ENCODE measurements at regions not wholly inside any gene's neighbourhood (a gene's known extent, or its start where the extent isn't known, plus 50 kb on each side); places are given as distances from the start of the nearest gene placed in this dataset.

DNA sequence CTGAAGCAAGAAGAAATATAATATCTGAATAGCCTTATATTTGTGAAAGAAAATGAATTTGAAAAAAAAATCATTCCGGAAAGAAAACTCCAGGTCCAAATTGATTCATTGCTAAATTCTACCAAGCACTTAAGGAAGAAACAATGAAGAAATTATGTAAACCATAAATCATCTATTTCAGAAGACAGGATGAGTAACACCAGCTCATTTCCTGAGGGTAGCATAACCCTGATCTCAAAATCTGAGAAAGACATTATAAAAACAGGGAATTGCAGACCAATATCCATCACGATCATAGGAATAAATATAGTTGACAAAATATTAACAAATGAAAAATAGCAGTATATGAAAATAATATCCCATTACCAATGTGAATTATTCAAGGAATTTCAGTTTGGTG, 70.1 kb upstream of the RAB18 start:
- no peak for TF ChIP-seq YY1 (IDR thresholded peaks at IDR 0.05; ENCODE audit: low read depth)
- TF ChIP-seq RAD21 (IDR thresholded peaks at IDR 0.05; ENCODE audit: low read depth) = no peak
- TF ChIP-seq TCF12 (IDR thresholded peaks at IDR 0.05; ENCODE audit: low read depth) = no peak

DNA sequence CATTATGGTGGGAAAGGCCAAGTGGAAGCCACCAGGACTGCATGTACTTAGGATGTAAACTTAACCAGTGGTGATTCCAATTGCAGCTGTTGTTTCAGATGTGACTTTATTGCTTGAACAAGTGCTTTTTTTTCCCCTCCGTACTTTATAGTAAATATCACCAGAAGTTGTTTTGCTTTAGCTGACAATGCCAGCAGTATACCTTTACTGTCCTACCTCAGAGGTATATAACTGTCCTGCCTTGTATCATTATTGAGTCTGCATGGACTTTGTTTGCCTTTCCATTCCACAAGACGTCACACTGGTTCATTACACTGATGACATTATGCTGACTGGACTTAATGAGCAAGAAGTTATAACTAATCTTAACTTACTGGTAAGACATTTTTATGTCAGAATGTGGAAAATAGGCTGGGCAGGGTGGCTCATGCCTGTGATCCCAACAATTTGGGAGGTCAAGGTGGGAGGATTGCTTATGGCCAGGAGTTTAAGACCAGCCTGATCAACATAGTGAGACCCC, 77.1 kb upstream of the RAB18 start:
- TF ChIP-seq, protein P1, sequence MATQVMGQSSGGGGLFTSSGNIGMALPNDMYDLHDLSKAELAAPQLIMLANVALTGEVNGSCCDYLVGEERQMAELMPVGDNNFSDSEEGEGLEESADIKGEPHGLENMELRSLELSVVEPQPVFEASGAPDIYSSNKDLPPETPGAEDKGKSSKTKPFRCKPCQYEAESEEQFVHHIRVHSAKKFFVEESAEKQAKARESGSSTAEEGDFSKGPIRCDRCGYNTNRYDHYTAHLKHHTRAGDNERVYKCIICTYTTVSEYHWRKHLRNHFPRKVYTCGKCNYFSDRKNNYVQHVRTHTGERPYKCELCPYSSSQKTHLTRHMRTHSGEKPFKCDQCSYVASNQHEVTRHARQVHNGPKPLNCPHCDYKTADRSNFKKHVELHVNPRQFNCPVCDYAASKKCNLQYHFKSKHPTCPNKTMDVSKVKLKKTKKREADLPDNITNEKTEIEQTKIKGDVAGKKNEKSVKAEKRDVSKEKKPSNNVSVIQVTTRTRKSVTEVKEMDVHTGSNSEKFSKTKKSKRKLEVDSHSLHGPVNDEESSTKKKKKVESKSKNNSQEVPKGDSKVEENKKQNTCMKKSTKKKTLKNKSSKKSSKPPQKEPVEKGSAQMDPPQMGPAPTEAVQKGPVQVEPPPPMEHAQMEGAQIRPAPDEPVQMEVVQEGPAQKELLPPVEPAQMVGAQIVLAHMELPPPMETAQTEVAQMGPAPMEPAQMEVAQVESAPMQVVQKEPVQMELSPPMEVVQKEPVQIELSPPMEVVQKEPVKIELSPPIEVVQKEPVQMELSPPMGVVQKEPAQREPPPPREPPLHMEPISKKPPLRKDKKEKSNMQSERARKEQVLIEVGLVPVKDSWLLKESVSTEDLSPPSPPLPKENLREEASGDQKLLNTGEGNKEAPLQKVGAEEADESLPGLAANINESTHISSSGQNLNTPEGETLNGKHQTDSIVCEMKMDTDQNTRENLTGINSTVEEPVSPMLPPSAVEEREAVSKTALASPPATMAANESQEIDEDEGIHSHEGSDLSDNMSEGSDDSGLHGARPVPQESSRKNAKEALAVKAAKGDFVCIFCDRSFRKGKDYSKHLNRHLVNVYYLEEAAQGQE (IDR thresholded peaks at IDR 0.05; ENCODE audit: low read depth) = no peak
- no peak for TF ChIP-seq CEBPB (IDR thresholded peaks at IDR 0.05)
- TF ChIP-seq EP300 (IDR thresholded peaks at IDR 0.05; ENCODE audit: borderline replicate concordance) = no peak

DNA sequence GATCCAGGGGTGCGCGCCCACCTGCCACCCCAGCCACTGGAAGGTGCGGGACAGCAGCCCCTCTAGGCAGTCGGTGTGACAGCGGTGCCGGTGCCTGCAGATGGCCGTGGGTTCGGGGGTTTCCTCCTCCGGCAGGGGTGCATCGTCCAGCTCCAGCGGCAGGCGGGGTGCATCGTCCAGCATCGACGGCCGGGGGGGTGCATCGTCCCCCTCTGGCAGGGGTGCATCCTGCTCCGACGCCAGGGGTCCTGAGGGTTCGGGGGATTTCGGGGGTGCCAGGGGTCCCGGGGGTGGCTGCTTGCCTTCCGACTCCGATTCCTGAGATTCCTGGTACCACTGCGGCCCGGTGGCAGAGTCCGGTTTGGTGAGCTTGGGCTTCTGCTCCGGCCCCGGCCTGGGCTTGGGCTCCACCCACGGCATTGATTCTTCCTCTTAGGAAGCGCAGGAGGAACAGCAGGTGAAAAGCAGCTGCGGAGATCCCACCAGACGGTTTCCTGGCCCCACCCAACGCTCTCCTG, 90.2 kb upstream of the RAB18 start:
- TF ChIP-seq, protein P2, sequence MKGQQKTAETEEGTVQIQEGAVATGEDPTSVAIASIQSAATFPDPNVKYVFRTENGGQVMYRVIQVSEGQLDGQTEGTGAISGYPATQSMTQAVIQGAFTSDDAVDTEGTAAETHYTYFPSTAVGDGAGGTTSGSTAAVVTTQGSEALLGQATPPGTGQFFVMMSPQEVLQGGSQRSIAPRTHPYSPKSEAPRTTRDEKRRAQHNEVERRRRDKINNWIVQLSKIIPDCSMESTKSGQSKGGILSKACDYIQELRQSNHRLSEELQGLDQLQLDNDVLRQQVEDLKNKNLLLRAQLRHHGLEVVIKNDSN (IDR thresholded peaks at IDR 0.05) = no peak
- TF ChIP-seq TCF12 (IDR thresholded peaks at IDR 0.05; ENCODE audit: low read depth) = no peak
- TF ChIP-seq YY1 (IDR thresholded peaks at IDR 0.05; ENCODE audit: low read depth) = no peak
- TF ChIP-seq TAF1 (IDR thresholded peaks at IDR 0.05; ENCODE audit: low read depth) = no peak
- no peak for TF ChIP-seq ZBTB7A (IDR thresholded peaks at IDR 0.05; ENCODE audit: low read depth)
- TF ChIP-seq CREB1 (IDR thresholded peaks at IDR 0.05; ENCODE audit: low read depth) = no peak
- no peak for TF ChIP-seq FOXM1 (IDR thresholded peaks at IDR 0.05; ENCODE audit: borderline replicate concordance, low read depth)
- TF ChIP-seq RAD21 (IDR thresholded peaks at IDR 0.05; ENCODE audit: low read depth) = no peak

DNA sequence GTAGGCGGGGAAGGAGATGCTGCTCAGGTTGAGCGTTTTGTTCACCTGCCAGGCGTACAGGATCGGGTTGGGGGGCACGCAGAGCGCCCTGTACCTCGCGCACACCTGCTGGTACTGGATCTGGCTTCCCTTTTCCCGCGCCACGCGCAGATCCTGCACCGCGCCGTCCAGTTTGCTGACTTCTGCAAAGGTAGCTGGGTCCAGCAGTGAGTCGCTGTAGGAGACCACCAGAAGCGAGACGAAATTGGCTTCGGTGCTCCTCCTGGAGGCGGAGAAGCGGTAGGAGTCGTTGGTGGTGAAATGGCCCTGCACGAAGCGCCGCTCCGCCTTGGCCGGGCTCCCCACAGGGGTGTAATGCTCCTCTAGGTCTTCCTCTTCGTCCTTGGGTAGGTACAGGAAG, 90.7 kb upstream of the RAB18 start:
- TF ChIP-seq CEBPB (IDR thresholded peaks at IDR 0.05) (no peak), RAD21 (IDR thresholded peaks at IDR 0.05; ENCODE audit: low read depth) (no peak), NFIC (IDR thresholded peaks at IDR 0.05) (no peak), EGR1 (IDR thresholded peaks at IDR 0.05) (no peak), FOXM1 (IDR thresholded peaks at IDR 0.05; ENCODE audit: borderline replicate concordance, low read depth) (no peak), TEAD4 (IDR thresholded peaks at IDR 0.05) (no peak), TAF1 (IDR thresholded peaks at IDR 0.05; ENCODE audit: low read depth) (no peak), CREB1 (IDR thresholded peaks at IDR 0.05; ENCODE audit: low read depth) (no peak), EP300 (IDR thresholded peaks at IDR 0.05; ENCODE audit: borderline replicate concordance) (no peak), TCF12 (IDR thresholded peaks at IDR 0.05; ENCODE audit: low read depth) (no peak), YY1 (IDR thresholded peaks at IDR 0.05; ENCODE audit: low read depth) (no peak), ZBTB7A (IDR thresholded peaks at IDR 0.05; ENCODE audit: low read depth) (no peak)
- TF ChIP-seq, protein P1 (IDR thresholded peaks at IDR 0.05; ENCODE audit: low read depth) = no peak
- TF ChIP-seq, protein P3, sequence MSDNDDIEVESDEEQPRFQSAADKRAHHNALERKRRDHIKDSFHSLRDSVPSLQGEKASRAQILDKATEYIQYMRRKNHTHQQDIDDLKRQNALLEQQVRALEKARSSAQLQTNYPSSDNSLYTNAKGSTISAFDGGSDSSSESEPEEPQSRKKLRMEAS (IDR thresholded peaks at IDR 0.05) = no peak
- TF ChIP-seq, protein P2 (IDR thresholded peaks at IDR 0.05) = no peak

DNA sequence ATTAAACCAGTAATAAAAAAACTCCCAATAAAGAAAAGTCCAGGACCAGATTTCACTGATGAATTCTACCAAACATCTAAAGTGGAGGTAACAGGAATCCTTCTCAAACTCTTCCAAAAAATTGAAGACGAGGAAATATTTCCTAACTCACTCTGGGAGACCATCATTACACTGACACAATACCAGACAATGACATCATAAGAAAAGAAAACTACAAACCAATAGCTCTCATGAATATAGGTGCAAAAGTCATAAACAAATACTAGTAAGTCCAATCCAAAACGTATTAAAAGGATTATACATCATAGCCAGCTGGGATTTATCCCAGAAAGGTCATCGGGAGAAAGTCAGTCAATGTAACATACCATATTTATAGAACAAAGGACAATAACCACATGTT, 94.0 kb upstream of the RAB18 start:
- TF ChIP-seq, protein P3 (IDR thresholded peaks at IDR 0.05) = no peak
- no peak for TF ChIP-seq ZBTB7A (IDR thresholded peaks at IDR 0.05; ENCODE audit: low read depth)
- TF ChIP-seq TAF1 (IDR thresholded peaks at IDR 0.05; ENCODE audit: low read depth) = no peak
- TF ChIP-seq, protein P1 (IDR thresholded peaks at IDR 0.05; ENCODE audit: low read depth) = no peak
- no peak for TF ChIP-seq EGR1 (IDR thresholded peaks at IDR 0.05)
- no peak for TF ChIP-seq TEAD4 (IDR thresholded peaks at IDR 0.05)
- no peak for TF ChIP-seq TCF12 (IDR thresholded peaks at IDR 0.05; ENCODE audit: low read depth)
- TF ChIP-seq CREB1 (IDR thresholded peaks at IDR 0.05; ENCODE audit: low read depth) = no peak
- no peak for TF ChIP-seq CEBPB (IDR thresholded peaks at IDR 0.05)
- TF ChIP-seq YY1 (IDR thresholded peaks at IDR 0.05; ENCODE audit: low read depth) = no peak
- no peak for TF ChIP-seq NFIC (IDR thresholded peaks at IDR 0.05)
- no peak for TF ChIP-seq EP300 (IDR thresholded peaks at IDR 0.05; ENCODE audit: borderline replicate concordance)
- no peak for TF ChIP-seq FOXM1 (IDR thresholded peaks at IDR 0.05; ENCODE audit: borderline replicate concordance, low read depth)
- TF ChIP-seq, protein P2 (IDR thresholded peaks at IDR 0.05) = no peak
- TF ChIP-seq RAD21 (IDR thresholded peaks at IDR 0.05; ENCODE audit: low read depth) = no peak
